GM12891 (cell line): ENCODE measurements at regions not wholly inside any gene's neighbourhood (a gene's known extent, or its start where the extent isn't known, plus 50 kb on each side); places are given as distances from the start of the nearest gene placed in this dataset.

Experiments used
- POLR2A ChIP-seq: IDR thresholded peaks from 2 replicates; pipeline ENCODE4 v1.6.1; 2011; ENCODE audit warnings: low read depth, low read length, control low read depth
- POLR2AphosphoS5 ChIP-seq: IDR thresholded peaks from 2 replicates; pipeline ENCODE4 v1.6.1; 2011; ENCODE audit warnings: low read depth, low read length, control low read depth
- POU2F2 ChIP-seq: IDR thresholded peaks from 2 replicates; pipeline ENCODE4 v1.6.1; 2011; ENCODE audit warnings: low read depth, mild to moderate bottlenecking, control low read depth, low read length, moderate library complexity
- SPI1 ChIP-seq: IDR thresholded peaks from 2 replicates; pipeline ENCODE4 v1.6.1; 2011; ENCODE audit warnings: low read depth, low read length, control low read depth
- TAF1 ChIP-seq: IDR thresholded peaks from 2 replicates; pipeline ENCODE4 v1.6.1; 2011; ENCODE audit warnings: low read depth, low read length, control low read depth

DNA sequence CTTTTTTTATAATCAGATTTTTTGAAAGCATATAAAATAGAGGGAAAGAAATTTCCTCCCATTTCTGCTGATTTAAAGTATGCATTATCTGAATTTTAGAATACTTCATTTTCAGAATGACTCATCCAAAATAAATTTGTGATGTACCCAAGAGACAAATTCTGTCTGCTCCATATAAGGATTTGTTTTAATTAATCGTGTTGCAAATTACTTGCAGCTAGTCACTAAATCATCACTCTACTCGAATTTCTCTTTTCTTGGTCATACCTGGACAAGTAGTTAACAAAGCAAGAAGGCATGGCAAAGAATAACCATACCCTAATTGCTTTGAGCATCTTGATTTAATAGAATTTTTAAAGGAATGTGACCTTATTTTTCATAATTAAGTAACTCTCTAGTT is 284.1 kb upstream of the GRAMD2B start:
- TF ChIP-seq POLR2A (no peak), TAF1 (no peak), POU2F2 (no peak), SPI1 (no peak), POLR2AphosphoS5 (no peak)
